GM12864 (cell line): ENCODE measurements at regions not wholly inside any gene's neighbourhood (a gene's known extent, or its start where the extent isn't known, plus 50 kb on each side); places are given as distances from the start of the nearest gene placed in this dataset.

Source experiments
- DNase-seq: peaks from one replicate; pipeline ENCODE4 v3.0.0-alpha.2; 2011; ENCODE audit warnings: low read depth
- H3K4me3 ChIP-seq: 2 replicates; pipeline ENCODE4 v1.5.1; 2011; ENCODE audit warnings: mild to moderate bottlenecking, low read depth, low read length, control low read depth
- TF ChIP-seq, protein P1 (sequence below): IDR thresholded peaks from 2 replicates; pipeline ENCODE4 v1.5.1; 2011; ENCODE audit warnings: low read depth, mild to moderate bottlenecking, moderate library complexity, low read length, control low read depth, inconsistent platforms; ENCODE audit errors: missing control alignments

DNA sequence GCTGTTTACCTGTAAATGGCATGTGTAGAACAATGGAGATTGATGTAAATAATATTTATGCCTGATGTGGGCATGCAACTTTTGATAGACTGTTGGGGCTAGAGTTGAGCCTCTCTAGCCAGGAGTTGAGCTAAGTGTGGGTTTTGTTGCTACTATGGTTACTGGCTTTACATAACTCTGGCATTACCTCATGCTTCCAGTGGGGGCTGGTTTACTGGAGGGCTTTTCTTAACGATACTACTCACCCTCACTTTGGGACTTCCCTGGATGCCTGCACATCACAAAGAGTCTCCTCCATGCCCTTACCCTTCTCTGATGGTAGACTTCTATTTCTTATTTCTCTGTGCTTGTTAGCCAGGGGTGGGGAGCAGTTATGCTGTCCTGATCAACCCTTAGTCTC, 524.6 kb upstream of the CDH4 start:
- no peak overlapping the region for H3K4me3 ChIP-seq
- TF ChIP-seq, protein P1, sequence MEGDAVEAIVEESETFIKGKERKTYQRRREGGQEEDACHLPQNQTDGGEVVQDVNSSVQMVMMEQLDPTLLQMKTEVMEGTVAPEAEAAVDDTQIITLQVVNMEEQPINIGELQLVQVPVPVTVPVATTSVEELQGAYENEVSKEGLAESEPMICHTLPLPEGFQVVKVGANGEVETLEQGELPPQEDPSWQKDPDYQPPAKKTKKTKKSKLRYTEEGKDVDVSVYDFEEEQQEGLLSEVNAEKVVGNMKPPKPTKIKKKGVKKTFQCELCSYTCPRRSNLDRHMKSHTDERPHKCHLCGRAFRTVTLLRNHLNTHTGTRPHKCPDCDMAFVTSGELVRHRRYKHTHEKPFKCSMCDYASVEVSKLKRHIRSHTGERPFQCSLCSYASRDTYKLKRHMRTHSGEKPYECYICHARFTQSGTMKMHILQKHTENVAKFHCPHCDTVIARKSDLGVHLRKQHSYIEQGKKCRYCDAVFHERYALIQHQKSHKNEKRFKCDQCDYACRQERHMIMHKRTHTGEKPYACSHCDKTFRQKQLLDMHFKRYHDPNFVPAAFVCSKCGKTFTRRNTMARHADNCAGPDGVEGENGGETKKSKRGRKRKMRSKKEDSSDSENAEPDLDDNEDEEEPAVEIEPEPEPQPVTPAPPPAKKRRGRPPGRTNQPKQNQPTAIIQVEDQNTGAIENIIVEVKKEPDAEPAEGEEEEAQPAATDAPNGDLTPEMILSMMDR, result no peak
- no peak for DNase-seq

DNA sequence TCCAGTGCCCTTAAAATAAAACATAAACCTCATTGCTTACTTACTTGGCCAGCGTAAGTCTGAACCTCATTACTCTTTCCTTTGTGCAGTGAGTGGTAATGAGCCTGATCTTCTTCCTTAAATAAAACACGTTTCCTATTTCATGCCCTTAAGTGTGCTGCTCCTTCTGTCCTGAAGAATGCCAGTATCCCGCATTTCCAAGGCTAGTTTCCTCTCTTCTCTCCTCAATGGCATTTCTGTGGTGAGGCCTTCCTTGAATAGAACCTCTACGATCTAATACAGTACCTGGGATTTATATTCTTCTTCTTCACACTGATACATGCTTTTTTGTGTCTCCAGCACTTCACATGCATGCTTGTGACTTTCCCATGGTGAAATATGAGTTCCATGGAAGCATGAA, 523.4 kb upstream of the CDH4 start:
- TF ChIP-seq, protein P1, result no peak
- DNase-seq, result no peak
- H3K4me3 ChIP-seq, result no peak overlapping the region

DNA sequence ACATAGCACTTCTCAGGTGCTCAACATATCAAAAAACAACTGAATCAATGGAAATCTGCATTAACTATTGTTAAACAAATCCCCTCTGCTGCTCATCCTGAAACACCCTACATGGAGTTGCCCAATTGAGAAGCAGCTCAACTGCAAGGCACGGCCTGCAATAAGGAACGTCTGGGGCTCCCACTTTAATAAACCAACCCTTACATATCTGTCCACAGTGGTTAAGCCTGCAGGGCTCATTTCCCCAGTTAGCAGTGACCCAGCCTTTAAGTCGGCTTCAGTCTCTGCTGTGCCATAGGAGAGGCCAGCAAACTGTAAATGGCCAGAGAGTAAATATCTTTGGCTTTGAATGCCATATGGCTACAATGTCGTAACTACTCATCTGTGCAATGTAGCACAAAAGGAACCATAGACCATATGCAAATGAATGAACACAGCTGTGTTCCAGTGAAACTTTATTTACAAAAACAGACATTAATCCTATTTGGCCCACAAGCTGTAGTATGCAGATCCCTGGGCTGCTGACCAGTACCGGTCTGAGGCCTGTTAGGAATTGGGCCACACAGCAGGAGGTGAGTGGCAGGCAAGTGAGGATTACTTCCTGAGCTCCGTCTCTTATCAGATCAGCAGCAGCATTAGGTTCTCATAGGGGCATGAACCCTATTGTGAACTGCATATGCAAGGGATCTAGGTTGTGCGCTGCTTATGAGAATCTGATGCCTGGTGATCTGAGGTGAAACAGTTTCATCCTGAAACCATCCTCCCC, 522.7 kb upstream of the CDH4 start:
- H3K4me3 ChIP-seq, result no peak overlapping the region
- TF ChIP-seq, protein P1, result no peak
- no peak for DNase-seq

DNA sequence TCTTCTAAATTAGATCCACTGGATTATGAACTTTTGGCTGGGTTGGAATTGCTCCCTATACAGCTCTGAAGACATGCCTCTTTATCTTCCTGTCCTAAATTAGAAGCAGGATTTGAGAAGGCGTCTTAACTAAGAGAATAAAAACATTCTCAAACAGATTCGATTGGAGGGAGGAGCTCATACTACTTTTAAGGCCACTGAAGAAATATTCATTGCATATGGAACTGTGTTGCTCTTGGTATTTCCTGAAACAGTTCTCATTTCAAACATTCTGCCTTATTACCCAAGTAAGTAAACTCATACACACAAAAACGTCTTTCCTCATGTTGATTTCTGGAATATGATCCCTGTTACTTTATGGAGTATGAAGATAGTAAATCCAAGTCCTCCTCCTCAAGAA, 519.7 kb upstream of the CDH4 start:
- no peak overlapping the region for H3K4me3 ChIP-seq
- no peak for DNase-seq
- TF ChIP-seq, protein P1, result no peak

DNA sequence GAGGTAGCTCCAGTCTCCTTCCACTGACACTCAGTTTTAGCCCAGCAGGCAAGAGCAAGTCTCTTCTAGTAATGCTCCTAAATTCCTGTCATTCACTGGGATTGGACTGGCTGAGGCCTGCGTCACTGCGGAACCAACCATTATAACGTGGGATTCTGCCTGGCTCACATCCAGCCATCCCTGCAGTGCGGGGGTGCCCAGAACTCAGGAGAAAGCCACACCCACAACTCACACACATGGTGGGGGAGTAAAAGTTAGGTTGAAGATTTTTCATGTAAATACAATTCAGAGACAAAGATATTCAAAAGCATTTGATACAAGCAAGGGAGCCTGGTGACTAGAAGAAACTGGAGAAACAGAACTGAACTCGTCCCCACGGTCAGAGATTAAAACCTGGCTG, 504.0 kb upstream of the CDH4 start:
- DNase-seq, result no peak
- TF ChIP-seq, protein P1, result no peak
- H3K4me3 ChIP-seq, result no peak overlapping the region

DNA sequence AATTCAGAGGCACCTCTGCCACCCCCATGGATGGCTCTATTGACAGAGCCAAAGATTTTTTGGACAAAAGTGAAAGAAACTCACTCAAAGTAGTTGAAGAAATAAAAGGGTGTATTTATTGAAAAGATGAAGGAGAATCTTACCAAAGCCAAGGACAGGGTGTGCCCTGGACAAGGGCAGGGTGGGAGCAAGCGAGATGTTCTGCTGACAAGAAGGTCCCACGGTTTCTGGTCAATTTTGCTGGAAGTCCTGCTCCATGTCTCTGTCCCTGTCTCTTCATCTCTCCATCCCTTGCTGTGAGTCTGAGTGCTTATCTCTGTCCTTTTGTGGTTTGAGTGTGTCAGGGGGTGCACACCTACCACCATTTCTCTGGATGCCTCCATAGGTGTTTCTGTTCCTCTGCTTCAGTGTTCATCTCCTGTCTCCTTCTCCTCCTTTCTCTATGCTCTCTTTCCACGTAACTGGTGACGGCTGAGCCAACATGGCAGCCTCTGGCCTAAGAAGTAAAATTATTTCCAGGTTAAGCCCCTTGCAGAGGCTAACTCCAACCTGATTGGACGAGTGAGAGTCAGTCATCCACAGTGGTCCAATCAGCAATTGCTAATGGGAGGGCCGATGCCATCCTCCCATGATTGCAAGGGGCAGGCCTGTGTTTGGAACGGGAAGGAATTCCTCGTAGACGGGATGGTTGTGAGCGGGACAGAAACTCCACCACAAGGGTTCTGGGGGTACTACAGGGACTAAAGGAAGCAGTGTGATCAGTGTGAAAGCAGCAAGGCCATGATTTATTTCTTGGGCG, 502.1 kb upstream of the CDH4 start:
- DNase-seq, result no peak
- TF ChIP-seq, protein P1, result no peak
- H3K4me3 ChIP-seq, result no peak overlapping the region
